Liver (tissue), 3 donors: ENCODE measurements at regions not wholly inside any gene's neighbourhood (a gene's known extent, or its start where the extent isn't known, plus 50 kb on each side); places are given as distances from the start of the nearest gene placed in this dataset.

Experiments used
- EGR1 ChIP-seq, 2 donors: IDR thresholded peaks; 2 replicates each; pipeline ENCODE4 v1.6.1; 2016 to 2018; ENCODE audit warnings: antibody characterized with exemption in 2 of 2, low read depth in 2 of 2
- FOXA2 ChIP-seq: IDR thresholded peaks from 2 replicates; pipeline ENCODE4 v1.6.1; 2016; ENCODE audit warnings: antibody characterized with exemption
- RAD21 ChIP-seq, 2 donors: IDR thresholded peaks; 2 replicates each; pipeline ENCODE4 v1.6.1; 2016; ENCODE audit warnings: antibody characterized with exemption in 2 of 2, mild to moderate bottlenecking in 2 of 2
- TAF1 ChIP-seq: conservative IDR thresholded peaks from 2 replicates; pipeline ENCODE4 v1.6.1; 2016; ENCODE audit warnings: antibody characterized with exemption, mild to moderate bottlenecking
- TF ChIP-seq, protein P1 (sequence below): fragments of 150-350 bp; IDR thresholded peaks from 2 replicates; pipeline ENCODE4 v1.5.1; 2017; ENCODE audit warnings: improper control_type of control experiment, low read depth, low read length; ENCODE audit not compliant: missing input control
- TF ChIP-seq, protein P2 (sequence below): IDR thresholded peaks from 2 replicates; pipeline ENCODE4 v1.6.1; 2016; ENCODE audit warnings: antibody characterized with exemption
- TF ChIP-seq, protein P3 (sequence below): IDR thresholded peaks from 2 replicates; pipeline ENCODE4 v1.6.1; 2016; ENCODE audit warnings: antibody characterized with exemption
- TF ChIP-seq, protein P4 (sequence below): IDR thresholded peaks from 2 replicates; pipeline ENCODE4 v1.6.1; 2016; ENCODE audit warnings: antibody characterized with exemption, mild to moderate bottlenecking
- donor health status: healthy.
- donor health status: healthy.

DNA sequence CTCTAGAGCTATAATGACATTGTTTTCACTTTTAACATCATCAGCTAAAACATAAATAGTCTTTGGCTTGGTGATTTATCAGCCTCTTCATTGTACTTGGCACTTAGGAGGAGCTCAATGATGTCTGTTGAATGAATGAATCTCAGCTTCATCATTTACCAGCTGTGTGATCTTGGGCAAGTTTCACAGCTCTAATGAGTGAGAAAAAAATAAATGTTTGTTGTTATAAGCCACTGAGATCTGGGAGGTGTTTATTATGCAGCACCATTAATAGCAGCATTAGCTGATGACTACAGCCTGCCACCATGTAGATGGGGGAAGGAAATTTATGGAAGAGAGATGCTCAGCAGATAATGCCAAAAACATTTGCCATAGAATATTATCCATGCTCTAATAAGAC lies 63.6 kb upstream of the C1QTNF7 start:
- TF ChIP-seq, protein P1, sequence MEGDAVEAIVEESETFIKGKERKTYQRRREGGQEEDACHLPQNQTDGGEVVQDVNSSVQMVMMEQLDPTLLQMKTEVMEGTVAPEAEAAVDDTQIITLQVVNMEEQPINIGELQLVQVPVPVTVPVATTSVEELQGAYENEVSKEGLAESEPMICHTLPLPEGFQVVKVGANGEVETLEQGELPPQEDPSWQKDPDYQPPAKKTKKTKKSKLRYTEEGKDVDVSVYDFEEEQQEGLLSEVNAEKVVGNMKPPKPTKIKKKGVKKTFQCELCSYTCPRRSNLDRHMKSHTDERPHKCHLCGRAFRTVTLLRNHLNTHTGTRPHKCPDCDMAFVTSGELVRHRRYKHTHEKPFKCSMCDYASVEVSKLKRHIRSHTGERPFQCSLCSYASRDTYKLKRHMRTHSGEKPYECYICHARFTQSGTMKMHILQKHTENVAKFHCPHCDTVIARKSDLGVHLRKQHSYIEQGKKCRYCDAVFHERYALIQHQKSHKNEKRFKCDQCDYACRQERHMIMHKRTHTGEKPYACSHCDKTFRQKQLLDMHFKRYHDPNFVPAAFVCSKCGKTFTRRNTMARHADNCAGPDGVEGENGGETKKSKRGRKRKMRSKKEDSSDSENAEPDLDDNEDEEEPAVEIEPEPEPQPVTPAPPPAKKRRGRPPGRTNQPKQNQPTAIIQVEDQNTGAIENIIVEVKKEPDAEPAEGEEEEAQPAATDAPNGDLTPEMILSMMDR, result no peak
- no peak for TF ChIP-seq RAD21 (IDR thresholded peaks at IDR 0.05)
- TF ChIP-seq, protein P2, sequence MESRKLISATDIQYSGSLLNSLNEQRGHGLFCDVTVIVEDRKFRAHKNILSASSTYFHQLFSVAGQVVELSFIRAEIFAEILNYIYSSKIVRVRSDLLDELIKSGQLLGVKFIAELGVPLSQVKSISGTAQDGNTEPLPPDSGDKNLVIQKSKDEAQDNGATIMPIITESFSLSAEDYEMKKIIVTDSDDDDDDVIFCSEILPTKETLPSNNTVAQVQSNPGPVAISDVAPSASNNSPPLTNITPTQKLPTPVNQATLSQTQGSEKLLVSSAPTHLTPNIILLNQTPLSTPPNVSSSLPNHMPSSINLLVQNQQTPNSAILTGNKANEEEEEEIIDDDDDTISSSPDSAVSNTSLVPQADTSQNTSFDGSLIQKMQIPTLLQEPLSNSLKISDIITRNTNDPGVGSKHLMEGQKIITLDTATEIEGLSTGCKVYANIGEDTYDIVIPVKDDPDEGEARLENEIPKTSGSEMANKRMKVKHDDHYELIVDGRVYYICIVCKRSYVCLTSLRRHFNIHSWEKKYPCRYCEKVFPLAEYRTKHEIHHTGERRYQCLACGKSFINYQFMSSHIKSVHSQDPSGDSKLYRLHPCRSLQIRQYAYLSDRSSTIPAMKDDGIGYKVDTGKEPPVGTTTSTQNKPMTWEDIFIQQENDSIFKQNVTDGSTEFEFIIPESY, result no peak
- TF ChIP-seq, protein P3, sequence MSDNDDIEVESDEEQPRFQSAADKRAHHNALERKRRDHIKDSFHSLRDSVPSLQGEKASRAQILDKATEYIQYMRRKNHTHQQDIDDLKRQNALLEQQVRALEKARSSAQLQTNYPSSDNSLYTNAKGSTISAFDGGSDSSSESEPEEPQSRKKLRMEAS, result no peak
- no peak for TF ChIP-seq EGR1 (IDR thresholded peaks at IDR 0.05; ENCODE audit: low read depth in 2 of 2)
- TF ChIP-seq, protein P4, sequence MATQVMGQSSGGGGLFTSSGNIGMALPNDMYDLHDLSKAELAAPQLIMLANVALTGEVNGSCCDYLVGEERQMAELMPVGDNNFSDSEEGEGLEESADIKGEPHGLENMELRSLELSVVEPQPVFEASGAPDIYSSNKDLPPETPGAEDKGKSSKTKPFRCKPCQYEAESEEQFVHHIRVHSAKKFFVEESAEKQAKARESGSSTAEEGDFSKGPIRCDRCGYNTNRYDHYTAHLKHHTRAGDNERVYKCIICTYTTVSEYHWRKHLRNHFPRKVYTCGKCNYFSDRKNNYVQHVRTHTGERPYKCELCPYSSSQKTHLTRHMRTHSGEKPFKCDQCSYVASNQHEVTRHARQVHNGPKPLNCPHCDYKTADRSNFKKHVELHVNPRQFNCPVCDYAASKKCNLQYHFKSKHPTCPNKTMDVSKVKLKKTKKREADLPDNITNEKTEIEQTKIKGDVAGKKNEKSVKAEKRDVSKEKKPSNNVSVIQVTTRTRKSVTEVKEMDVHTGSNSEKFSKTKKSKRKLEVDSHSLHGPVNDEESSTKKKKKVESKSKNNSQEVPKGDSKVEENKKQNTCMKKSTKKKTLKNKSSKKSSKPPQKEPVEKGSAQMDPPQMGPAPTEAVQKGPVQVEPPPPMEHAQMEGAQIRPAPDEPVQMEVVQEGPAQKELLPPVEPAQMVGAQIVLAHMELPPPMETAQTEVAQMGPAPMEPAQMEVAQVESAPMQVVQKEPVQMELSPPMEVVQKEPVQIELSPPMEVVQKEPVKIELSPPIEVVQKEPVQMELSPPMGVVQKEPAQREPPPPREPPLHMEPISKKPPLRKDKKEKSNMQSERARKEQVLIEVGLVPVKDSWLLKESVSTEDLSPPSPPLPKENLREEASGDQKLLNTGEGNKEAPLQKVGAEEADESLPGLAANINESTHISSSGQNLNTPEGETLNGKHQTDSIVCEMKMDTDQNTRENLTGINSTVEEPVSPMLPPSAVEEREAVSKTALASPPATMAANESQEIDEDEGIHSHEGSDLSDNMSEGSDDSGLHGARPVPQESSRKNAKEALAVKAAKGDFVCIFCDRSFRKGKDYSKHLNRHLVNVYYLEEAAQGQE, result no peak
- no peak for TF ChIP-seq FOXA2
- TF ChIP-seq TAF1, result no peak
